OCI-LY1 (cell line): ENCODE measurements at regions not wholly inside any gene's neighbourhood (a gene's known extent, or its start where the extent isn't known, plus 50 kb on each side); places are given as distances from the start of the nearest gene placed in this dataset.

ENCODE experiments used
- CTCF ChIP-seq: fragments of 200-600 bp; sonication (generic), shearing (Covaris generic); IDR thresholded peaks from 2 replicates; pipeline ENCODE4 v1.5.1; 2017; ENCODE audit warnings: mild to moderate bottlenecking, antibody characterized with exemption, low read length, moderate library complexity, mixed read lengths
- EZH2 ChIP-seq: fragments of 200-600 bp; sonication (generic), shearing (Covaris generic); IDR thresholded peaks from 2 replicates; pipeline ENCODE4 v1.8.0; 2017; ENCODE audit warnings: borderline replicate concordance, mixed run types, mild to moderate bottlenecking, antibody characterized with exemption, low read length, moderate library complexity, mixed read lengths

- TF ChIP-seq CTCF (no peak), EZH2 (no peak)
Measured at GRCh38 chr4:159725571-159725970, 622.7 kb downstream of the RAPGEF2 start.
